ENCODE measurements at regions not wholly inside any gene's neighbourhood (a gene's known extent, or its start where the extent isn't known, plus 50 kb on each side); places are given as distances from the start of the nearest gene placed in this dataset.

DNA sequence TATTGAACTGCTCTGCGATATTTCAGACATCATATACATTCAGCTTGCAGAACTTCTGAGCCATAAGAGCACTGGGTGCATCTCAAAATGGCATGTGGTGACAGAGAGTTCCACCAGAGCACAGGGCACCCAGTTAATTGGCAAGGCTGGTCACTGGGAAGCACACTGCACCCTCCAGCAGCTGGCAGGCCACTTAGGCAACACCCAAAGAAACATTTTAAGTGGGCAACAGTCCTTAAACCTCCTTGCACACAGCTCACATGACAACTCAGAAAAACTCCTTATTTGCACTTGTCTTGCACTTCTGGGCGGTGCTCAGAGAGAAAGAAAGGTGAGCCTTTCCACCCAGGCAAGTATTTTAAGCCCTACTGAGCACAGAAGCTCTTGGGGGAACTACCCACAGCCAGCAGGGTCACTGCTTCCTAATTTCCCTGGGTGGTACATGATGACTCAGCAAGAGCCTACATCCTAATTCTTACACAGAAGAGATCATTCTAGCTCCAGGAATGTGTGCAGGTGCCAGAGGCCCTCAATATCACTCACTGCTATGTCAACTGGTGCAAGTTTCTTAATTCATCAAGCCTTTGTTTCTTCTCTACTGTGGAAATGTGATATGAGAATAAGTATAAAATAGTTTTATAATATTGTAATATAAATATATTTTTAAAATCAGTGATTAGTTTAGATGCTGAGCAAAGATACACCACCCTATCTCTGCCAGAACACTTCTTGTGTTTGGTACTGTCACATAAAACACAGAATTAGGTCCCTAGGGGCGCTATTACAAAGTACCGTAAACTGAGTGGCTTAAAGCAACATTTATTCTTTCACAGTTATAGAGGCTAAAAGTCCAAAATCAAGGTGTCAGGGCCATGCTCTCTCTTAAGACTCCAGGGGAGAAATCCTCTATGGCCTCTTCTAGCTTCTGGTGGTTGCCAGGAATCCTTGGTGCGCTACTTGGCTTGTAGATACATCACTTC lies 155.1 kb upstream of the PPARGC1A start:
- ATAC-seq (no peak), DNase-seq (no peak)
- TF ChIP-seq, protein P1, sequence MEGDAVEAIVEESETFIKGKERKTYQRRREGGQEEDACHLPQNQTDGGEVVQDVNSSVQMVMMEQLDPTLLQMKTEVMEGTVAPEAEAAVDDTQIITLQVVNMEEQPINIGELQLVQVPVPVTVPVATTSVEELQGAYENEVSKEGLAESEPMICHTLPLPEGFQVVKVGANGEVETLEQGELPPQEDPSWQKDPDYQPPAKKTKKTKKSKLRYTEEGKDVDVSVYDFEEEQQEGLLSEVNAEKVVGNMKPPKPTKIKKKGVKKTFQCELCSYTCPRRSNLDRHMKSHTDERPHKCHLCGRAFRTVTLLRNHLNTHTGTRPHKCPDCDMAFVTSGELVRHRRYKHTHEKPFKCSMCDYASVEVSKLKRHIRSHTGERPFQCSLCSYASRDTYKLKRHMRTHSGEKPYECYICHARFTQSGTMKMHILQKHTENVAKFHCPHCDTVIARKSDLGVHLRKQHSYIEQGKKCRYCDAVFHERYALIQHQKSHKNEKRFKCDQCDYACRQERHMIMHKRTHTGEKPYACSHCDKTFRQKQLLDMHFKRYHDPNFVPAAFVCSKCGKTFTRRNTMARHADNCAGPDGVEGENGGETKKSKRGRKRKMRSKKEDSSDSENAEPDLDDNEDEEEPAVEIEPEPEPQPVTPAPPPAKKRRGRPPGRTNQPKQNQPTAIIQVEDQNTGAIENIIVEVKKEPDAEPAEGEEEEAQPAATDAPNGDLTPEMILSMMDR (IDR thresholded peaks at IDR 0.05): no peak
- ChIA-PET CTCF (no interaction called here), POLR2A (no interaction called here)
- Mint-ChIP-seq H3K4me3 (no peak overlapping the region), H3K27me3 (no peaks in the 10 kb centered on the region), H3K4me1 (ENCODE audit: low read depth) (no peaks in the 10 kb centered on the region), H3K27ac (no peak overlapping the region), H3K36me3 (ENCODE audit: low read depth) (no peaks in the 10 kb centered on the region), H3K9me3 (peaks cover under 1% of the 10 kb centered on the region)
- intact Hi-C loops (cut with micrococcal nuclease): no loop called here

DNA sequence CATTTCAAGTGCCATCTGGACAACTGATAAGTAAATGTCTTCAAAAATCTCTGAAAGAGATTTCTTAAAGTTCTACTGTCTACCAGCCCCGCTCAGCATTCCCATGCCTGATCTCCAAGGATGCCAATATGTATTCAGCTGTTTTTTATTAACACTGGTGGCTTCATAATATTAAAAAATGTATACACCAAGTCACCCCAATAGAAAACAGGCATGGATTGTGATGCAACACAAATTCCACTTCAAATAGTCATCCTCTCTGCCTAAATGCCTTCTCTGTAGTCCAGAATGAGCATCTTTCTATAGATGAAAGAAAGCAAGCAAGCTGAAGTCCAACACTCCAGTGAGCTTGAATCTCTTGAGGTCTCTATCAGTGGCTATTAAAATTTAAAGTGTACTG lies 152.2 kb upstream of the PPARGC1A start:
- peaks cover 2% of the 10 kb centered on the region for H3K9me3 Mint-ChIP-seq
- intact Hi-C loops (cut with micrococcal nuclease): no loop called here

DNA sequence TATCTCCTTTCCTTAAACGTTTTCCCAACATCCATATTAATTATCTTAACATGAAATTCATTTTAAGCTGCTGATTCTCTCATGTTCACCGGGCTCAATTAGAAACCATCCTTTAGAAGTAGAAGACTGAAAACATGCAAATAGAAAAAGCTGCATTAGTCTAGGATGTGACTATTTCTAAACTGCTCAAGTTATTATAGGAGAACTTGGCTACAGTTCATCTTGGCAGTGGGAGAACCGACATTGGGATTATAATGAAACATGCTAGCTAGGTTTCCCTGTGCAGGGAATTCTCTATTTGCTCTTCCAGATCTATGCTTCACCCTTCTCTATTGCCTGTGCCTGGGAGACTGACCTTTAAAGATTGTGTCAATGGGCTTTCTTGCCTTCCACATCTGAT lies 151.0 kb upstream of the PPARGC1A start:
- no peaks in the 10 kb centered on the region for H3K36me3 Mint-ChIP-seq (ENCODE audit: low read depth)
- ChIA-PET POLR2A (no interaction called here), CTCF (interaction anchor here (0.7 kb wide), 1 partner anchor 181 kb away, joined by 3 read pairs; no protein-coding TSS in a partner anchor)
- H3K27ac Mint-ChIP-seq: no peak overlapping the region
- no peaks in the 10 kb centered on the region for H3K4me1 Mint-ChIP-seq (ENCODE audit: low read depth)
- peaks cover 2% of the 10 kb centered on the region for H3K9me3 Mint-ChIP-seq
- DNase-seq (no peak), ATAC-seq (no peak)
- intact Hi-C loops (cut with micrococcal nuclease): no loop called here
- H3K4me3 Mint-ChIP-seq: no peak overlapping the region
- no peaks in the 10 kb centered on the region for H3K27me3 Mint-ChIP-seq
- TF ChIP-seq, protein P1 (IDR thresholded peaks at IDR 0.05): no peak

More for the DNA sequence above, 152.2 kb upstream of the PPARGC1A start:
- POLR2A ChIA-PET: no interaction called here
- TF ChIP-seq, protein P1 (IDR thresholded peaks at IDR 0.05): no peak
- H3K4me3 Mint-ChIP-seq: no peak overlapping the region
- H3K4me1 Mint-ChIP-seq (ENCODE audit: low read depth): no peaks in the 10 kb centered on the region
- CTCF ChIA-PET: no interaction called here
- DNase-seq (no peak), ATAC-seq (no peak)
- no peaks in the 10 kb centered on the region for H3K36me3 Mint-ChIP-seq (ENCODE audit: low read depth)
- no peaks in the 10 kb centered on the region for H3K27me3 Mint-ChIP-seq
- no peak overlapping the region for H3K27ac Mint-ChIP-seq

DNA sequence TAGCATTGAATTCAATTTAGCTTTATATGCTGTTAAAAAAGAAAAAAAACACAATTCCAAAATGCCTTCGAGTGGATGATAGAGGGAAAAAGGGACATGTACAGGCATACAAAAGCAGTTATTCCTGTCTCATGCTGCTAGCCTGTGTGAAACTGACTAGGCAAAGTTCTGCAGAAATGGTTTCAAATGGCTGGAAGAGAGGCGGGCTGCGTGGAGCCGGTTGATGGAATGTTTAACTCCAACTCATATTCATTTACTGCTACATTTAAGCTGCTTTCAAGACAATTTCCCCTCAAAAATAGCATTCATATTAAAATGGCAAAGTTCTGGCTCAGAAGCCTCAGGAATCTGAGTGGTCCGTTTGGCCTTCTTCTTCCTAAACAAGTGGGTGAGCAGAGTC lies 143.8 kb upstream of the PPARGC1A start:
- no peak overlapping the region for H3K4me3 Mint-ChIP-seq
- no peaks in the 10 kb centered on the region for H3K27me3 Mint-ChIP-seq
- CTCF ChIA-PET: no interaction called here
- no peak overlapping the region for H3K27ac Mint-ChIP-seq
- DNase-seq: no peak
- no peaks in the 10 kb centered on the region for H3K9me3 Mint-ChIP-seq
- TF ChIP-seq, protein P1 (IDR thresholded peaks at IDR 0.05): no peak
- no peaks in the 10 kb centered on the region for H3K36me3 Mint-ChIP-seq (ENCODE audit: low read depth)
- ATAC-seq: no peak
- H3K4me1 Mint-ChIP-seq (ENCODE audit: low read depth): no peaks in the 10 kb centered on the region
- POLR2A ChIA-PET: no interaction called here
- intact Hi-C loops (cut with micrococcal nuclease): no loop called here

DNA sequence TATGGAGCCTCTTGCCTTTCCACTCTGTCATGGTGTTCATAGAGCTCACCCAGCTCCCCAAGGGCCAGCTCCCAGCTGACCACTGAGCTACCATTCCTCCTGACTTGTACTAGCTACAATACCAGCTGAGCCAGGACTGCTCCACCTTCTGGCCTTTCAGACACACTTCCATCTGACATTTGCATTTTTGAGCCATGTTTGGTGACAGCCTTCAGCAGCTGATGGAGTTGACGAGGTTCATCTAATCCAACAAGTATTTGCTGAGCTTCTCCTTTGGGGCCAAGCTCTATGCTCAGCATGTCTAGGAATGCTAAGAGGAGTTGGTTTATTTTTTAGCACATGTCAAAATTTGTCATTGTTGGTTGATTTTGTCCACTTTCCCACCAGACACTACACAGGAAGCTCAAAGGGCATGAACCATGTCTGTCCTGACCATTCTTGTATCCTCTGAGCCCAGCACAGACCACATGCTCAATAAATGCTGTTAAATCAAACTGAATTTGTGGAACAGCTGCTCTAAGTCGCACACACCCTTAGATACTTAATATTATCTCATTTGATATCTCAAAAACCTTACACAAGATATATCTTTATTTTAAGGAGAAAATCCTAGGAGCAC lies 142.6 kb upstream of the PPARGC1A start:
- DNase-seq (no peak), ATAC-seq (no peak)
- intact Hi-C loops (cut with micrococcal nuclease): no loop called here
- H3K36me3 Mint-ChIP-seq (ENCODE audit: low read depth): no peaks in the 10 kb centered on the region
- no peaks in the 10 kb centered on the region for H3K9me3 Mint-ChIP-seq
- TF ChIP-seq, protein P1 (IDR thresholded peaks at IDR 0.05): no peak
- H3K27ac Mint-ChIP-seq: no peak overlapping the region
- ChIA-PET CTCF (no interaction called here), POLR2A (no interaction called here)
- H3K4me1 Mint-ChIP-seq (ENCODE audit: low read depth): no peaks in the 10 kb centered on the region
- H3K4me3 Mint-ChIP-seq: no peak overlapping the region
- no peaks in the 10 kb centered on the region for H3K27me3 Mint-ChIP-seq
